CD14-positive monocyte (primary cell): ENCODE measurements at regions not wholly inside any gene's neighbourhood (a gene's known extent, or its start where the extent isn't known, plus 50 kb on each side); places are given as distances from the start of the nearest gene placed in this dataset.

Experiments
- DNase-seq, 3 donors: peaks; one replicate each; pipeline ENCODE4 v3.0.0-alpha.2; 2011 to 2022
- H2AFZ ChIP-seq: 2 replicates; pipeline ENCODE4 v1.6.0; 2012; ENCODE audit warnings: mild to moderate bottlenecking, low read depth, low read length, inconsistent platforms; ENCODE audit not compliant: insufficient read depth, poor library complexity, severe bottlenecking
- H3K27ac ChIP-seq, 2 donors: 1 replicate in 1 of 2; 2 replicates in 1 of 2; pipeline ENCODE4 v1.5.1; 2012 to 2013; ENCODE audit warnings: low read length in 2 of 2, control low read depth in 1 of 2, inconsistent platforms in 1 of 2, low read depth in 1 of 2, mild to moderate bottlenecking in 1 of 2
- H3K27me3 ChIP-seq, 2 donors: one replicate each; pipeline versions ENCODE4 v1.6.0 to v1.6.1; 2011 to 2013; ENCODE audit warnings: low read length in 2 of 2; ENCODE audit not compliant: control insufficient read depth in 2 of 2, insufficient read depth in 2 of 2
- H3K36me3 ChIP-seq, 2 donors: replicated peaks in 1 of 2; 1 replicate in 1 of 2; 2 replicates in 1 of 2; pipeline versions ENCODE4 v1.5.1 to v1.6.1; 2012 to 2013; ENCODE audit warnings: low read length in 2 of 2, control low read depth in 1 of 2, inconsistent platforms in 1 of 2, mild to moderate bottlenecking in 1 of 2; ENCODE audit not compliant: insufficient read depth in 2 of 2, control insufficient read depth in 1 of 2
- H3K4me1 ChIP-seq, 2 donors: 1 replicate in 1 of 2; 2 replicates in 1 of 2; pipeline versions ENCODE4 v1.5.1 to v1.6.1; 2012 to 2013; ENCODE audit warnings: low read length in 2 of 2, control low read depth in 1 of 2, inconsistent platforms in 1 of 2, mild to moderate bottlenecking in 1 of 2, moderate library complexity in 1 of 2; ENCODE audit not compliant: insufficient read depth in 2 of 2, control insufficient read depth in 1 of 2
- H3K4me2 ChIP-seq: replicated peaks from 2 replicates; pipeline ENCODE3; 2012; ENCODE audit warnings: low read length, moderate library complexity, mild to moderate bottlenecking; ENCODE audit not compliant: poor library complexity, severe bottlenecking; ENCODE audit errors: extremely low read depth
- H3K4me3 ChIP-seq, 3 experiments: fragments of 200-600 bp in 1 of 3; sonication (generic) in 1 of 3; replicated peaks in 1 of 3; 1 replicate in 2 of 3; 2 replicates in 1 of 3; pipeline ENCODE4 v1.5.1; 2011 to 2013; ENCODE audit warnings: low read length in 3 of 3, mild to moderate bottlenecking in 3 of 3, control low read depth in 2 of 3, low read depth in 2 of 3, inconsistent platforms in 1 of 3, moderate library complexity in 1 of 3
- H3K79me2 ChIP-seq: 2 replicates; pipeline ENCODE4 v1.6.0; 2012; ENCODE audit warnings: mild to moderate bottlenecking, control low read depth, inconsistent platforms, low read length, moderate library complexity; ENCODE audit not compliant: insufficient read depth
- H3K9ac ChIP-seq: 2 replicates; pipeline ENCODE4 v1.6.0; 2017; ENCODE audit warnings: low read length, mild to moderate bottlenecking; ENCODE audit not compliant: insufficient read depth, poor library complexity, severe bottlenecking
- H3K9me3 ChIP-seq, 2 donors: replicated peaks in 1 of 2; 1 replicate in 1 of 2; 2 replicates in 1 of 2; pipeline versions ENCODE4 v1.5.1 to v1.6.1; 2012 to 2013; ENCODE audit warnings: low read length in 2 of 2, control low read depth in 1 of 2; ENCODE audit not compliant: control insufficient read depth in 1 of 2, insufficient read depth in 1 of 2
- H4K20me1 ChIP-seq: 2 replicates; pipeline ENCODE4 v1.6.0; 2012; ENCODE audit warnings: mild to moderate bottlenecking, low read length, control low read depth, moderate library complexity; ENCODE audit not compliant: insufficient read depth
- H3K27ac Mint-ChIP-seq, 7 donors: one replicate each; pipeline ENCODE4 v1.8.0; 2020; ENCODE audit warnings: mild to moderate bottlenecking in 7 of 7, mixed read lengths in 7 of 7, moderate library complexity in 6 of 7, inconsistent platforms in 2 of 7
- H3K27me3 Mint-ChIP-seq, 3 donors: one replicate each; pipeline ENCODE4 v1.8.0; 2021 to 2022; ENCODE audit warnings: low read depth in 3 of 3, mild to moderate bottlenecking in 3 of 3, mixed read lengths in 3 of 3, moderate library complexity in 3 of 3, inconsistent platforms in 1 of 3
- H3K36me3 Mint-ChIP-seq, 2 donors: one replicate each; pipeline ENCODE4 v1.8.0; 2020; ENCODE audit warnings: mixed read lengths in 2 of 2, inconsistent platforms in 1 of 2, mild to moderate bottlenecking in 1 of 2
- H3K4me1 Mint-ChIP-seq: one replicate; pipeline ENCODE4 v1.8.0; 2020; ENCODE audit warnings: mild to moderate bottlenecking, mixed read lengths
- H3K4me3 Mint-ChIP-seq, 2 donors: one replicate each; pipeline ENCODE4 v1.8.0; 2020; ENCODE audit warnings: mild to moderate bottlenecking in 2 of 2, mixed read lengths in 2 of 2, moderate library complexity in 1 of 2
- H3K9me3 Mint-ChIP-seq, 7 donors: one replicate each; pipeline ENCODE4 v1.8.0; 2020 to 2022; ENCODE audit warnings: mixed read lengths in 7 of 7, mild to moderate bottlenecking in 6 of 7, moderate library complexity in 6 of 7, inconsistent platforms in 2 of 7
- WGBS: methylation state at CpG from one replicate; pipeline ENCODE4 v1.1.5; 2013; ENCODE audit warnings: missing lambda C conversion rate; ENCODE audit not compliant: insufficient coverage; 5-methylcytosine and 5-hydroxymethylcytosine counted together
- intact Hi-C, 2 donors: fragments of 100-400 bp; cut with micrococcal nuclease; formaldehyde crosslinking; loops; one replicate each; pipeline versions ENCODE4 v1.15.0 to v1.15.1; 2023
- TF ChIP-seq, protein P1 (sequence below): fragments of 200-600 bp; IDR thresholded peaks from one replicate; pipeline ENCODE4 v1.8.0; 2022; ENCODE audit warnings: antibody characterized with exemption, mild to moderate bottlenecking

DNA sequence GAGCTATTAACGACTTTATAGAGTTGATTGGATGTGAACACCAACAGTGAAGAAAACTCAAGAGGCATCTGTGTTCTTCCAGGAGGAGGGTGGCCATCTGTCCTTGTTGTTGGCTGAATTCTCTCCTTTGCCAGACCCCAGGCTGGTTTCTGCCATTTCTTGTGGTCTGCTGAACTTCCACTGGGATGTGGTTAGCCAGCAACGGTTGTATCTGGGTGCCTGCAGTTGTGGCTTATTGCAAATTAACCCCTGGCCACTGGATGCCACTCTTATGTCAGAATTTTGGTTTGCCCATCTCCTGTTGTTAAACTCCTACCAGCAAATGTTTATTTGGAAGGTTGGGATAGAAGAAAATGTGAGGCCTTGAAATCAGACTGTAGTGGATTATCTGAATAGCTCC lies 163.6 kb upstream of the TBC1D5 start:
- peaks cover 42% of the 10 kb centered on the region for H3K4me1 Mint-ChIP-seq
- no peaks in the 10 kb centered on the region for H3K36me3 ChIP-seq
- peak overlapping the region; percentile 22 for H2AFZ ChIP-seq
- H3K27ac ChIP-seq, result no peak overlapping the region
- TF ChIP-seq, protein P1, sequence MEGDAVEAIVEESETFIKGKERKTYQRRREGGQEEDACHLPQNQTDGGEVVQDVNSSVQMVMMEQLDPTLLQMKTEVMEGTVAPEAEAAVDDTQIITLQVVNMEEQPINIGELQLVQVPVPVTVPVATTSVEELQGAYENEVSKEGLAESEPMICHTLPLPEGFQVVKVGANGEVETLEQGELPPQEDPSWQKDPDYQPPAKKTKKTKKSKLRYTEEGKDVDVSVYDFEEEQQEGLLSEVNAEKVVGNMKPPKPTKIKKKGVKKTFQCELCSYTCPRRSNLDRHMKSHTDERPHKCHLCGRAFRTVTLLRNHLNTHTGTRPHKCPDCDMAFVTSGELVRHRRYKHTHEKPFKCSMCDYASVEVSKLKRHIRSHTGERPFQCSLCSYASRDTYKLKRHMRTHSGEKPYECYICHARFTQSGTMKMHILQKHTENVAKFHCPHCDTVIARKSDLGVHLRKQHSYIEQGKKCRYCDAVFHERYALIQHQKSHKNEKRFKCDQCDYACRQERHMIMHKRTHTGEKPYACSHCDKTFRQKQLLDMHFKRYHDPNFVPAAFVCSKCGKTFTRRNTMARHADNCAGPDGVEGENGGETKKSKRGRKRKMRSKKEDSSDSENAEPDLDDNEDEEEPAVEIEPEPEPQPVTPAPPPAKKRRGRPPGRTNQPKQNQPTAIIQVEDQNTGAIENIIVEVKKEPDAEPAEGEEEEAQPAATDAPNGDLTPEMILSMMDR, result no peak
- intact Hi-C loops, result no loop called here
- H3K4me2 ChIP-seq, result no peak overlapping the region
- H3K4me3 ChIP-seq, result no peak overlapping the region
- peaks cover 0 to 2% (median 2%) of the 10 kb centered on the region in 3 donors for H3K27me3 Mint-ChIP-seq
- no peak overlapping the region for H3K9ac ChIP-seq
- peaks cover 3 to 10% (median 6%) of the 10 kb centered on the region in 7 donors for H3K9me3 Mint-ChIP-seq
- H4K20me1 ChIP-seq, result no peaks in the 10 kb centered on the region
- WGBS, result 0% methylated on average over 1 of the region's 2 CpGs
- no peak overlapping the region for H3K4me3 Mint-ChIP-seq
- H3K4me1 ChIP-seq, result peaks cover 0 to 2% of the 10 kb centered on the region in 2 donors
- no peak for DNase-seq
- H3K9me3 ChIP-seq, result no peaks in the 10 kb centered on the region
- H3K27me3 ChIP-seq, result no peaks in the 10 kb centered on the region
- no peaks in the 10 kb centered on the region for H3K36me3 Mint-ChIP-seq
- peak overlapping the region in 1 of 7 donors; percentile 3 for H3K27ac Mint-ChIP-seq
- H3K79me2 ChIP-seq, result no peaks in the 10 kb centered on the region

DNA sequence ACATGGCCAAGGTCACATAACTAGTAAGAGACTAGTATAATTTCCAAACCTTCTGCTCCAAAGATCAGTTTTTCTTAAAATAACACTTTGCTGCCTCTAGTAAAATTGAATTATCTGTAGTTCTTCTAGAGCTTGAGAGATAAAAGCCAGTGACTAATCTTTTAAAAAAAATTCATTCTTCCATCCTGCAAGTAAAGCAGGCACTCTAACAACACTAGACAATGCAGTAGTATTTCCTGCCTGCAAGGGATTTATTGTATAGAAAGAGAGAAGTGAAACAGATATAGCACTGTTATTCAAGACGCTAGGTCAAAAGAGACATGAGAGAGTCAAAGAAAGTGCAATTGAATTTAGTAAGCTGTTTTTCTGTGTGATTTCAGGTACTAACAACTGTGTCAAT lies 159.5 kb upstream of the TBC1D5 start:
- intact Hi-C loops, result no loop called here

More for the DNA sequence above, 159.5 kb upstream of the TBC1D5 start:
- no peaks in the 10 kb centered on the region for H3K36me3 ChIP-seq
- no peaks in the 10 kb centered on the region for H3K9me3 ChIP-seq
- Mint-ChIP-seq H3K36me3 (no peaks in the 10 kb centered on the region), H3K4me3 (no peak overlapping the region), H3K27me3 (peaks cover 2% of the 10 kb centered on the region in 3 donors), H3K9me3 (peaks cover 0 to 12% (median 1%) of the 10 kb centered on the region in 7 donors), H3K4me1 (peaks cover 39% of the 10 kb centered on the region), H3K27ac (no peak overlapping the region)
- H3K4me2 ChIP-seq, result no peak overlapping the region
- H3K9ac ChIP-seq, result no peak overlapping the region
- no peaks in the 10 kb centered on the region for H3K79me2 ChIP-seq
- no peak overlapping the region for H3K27ac ChIP-seq
- H3K4me3 ChIP-seq, result no peak overlapping the region
- TF ChIP-seq, protein P1, result no peak
- H3K4me1 ChIP-seq, result peaks cover 0 to 2% of the 10 kb centered on the region in 2 donors
- DNase-seq, result peak in 1 of 3 donors; percentile 4
- H3K27me3 ChIP-seq, result no peaks in the 10 kb centered on the region
- H2AFZ ChIP-seq, result no peak overlapping the region
- WGBS, result no CpG with 5 or more reads among the region's 1 CpG
- H4K20me1 ChIP-seq, result no peaks in the 10 kb centered on the region
